Osteoblast (primary cell): ENCODE measurements at regions not wholly inside any gene's neighbourhood (a gene's known extent, or its start where the extent isn't known, plus 50 kb on each side); places are given as distances from the start of the nearest gene placed in this dataset.

Experiments
- DNase-seq: peaks from one replicate; pipeline ENCODE4 v3.0.0; 2011; ENCODE audit warnings: low spot score, mixed read lengths; ENCODE audit not compliant: insufficient read length; ENCODE audit errors: missing footprints
- H2AFZ ChIP-seq: 2 replicates; pipeline ENCODE4 v1.6.0; 2011; ENCODE audit warnings: mild to moderate bottlenecking, low read length
- H3K27ac ChIP-seq: 2 replicates; pipeline ENCODE4 v1.5.1; 2011; ENCODE audit warnings: mild to moderate bottlenecking, low read depth, low read length, moderate library complexity
- H3K27me3 ChIP-seq: 2 replicates; pipeline ENCODE4 v1.6.0; 2012; ENCODE audit warnings: mild to moderate bottlenecking, control low read depth, inconsistent platforms, low read length, moderate library complexity; ENCODE audit not compliant: insufficient read depth
- H3K36me3 ChIP-seq: 2 replicates; pipeline ENCODE4 v1.5.1; 2011; ENCODE audit warnings: mild to moderate bottlenecking, low read length, control low read depth, moderate library complexity; ENCODE audit not compliant: insufficient read depth
- H3K4me1 ChIP-seq: 2 replicates; pipeline ENCODE4 v1.5.1; 2011; ENCODE audit warnings: mild to moderate bottlenecking, low read length, control low read depth, moderate library complexity; ENCODE audit not compliant: insufficient read depth
- H3K4me2 ChIP-seq: 2 replicates; pipeline ENCODE4 v1.6.0; 2011; ENCODE audit warnings: mild to moderate bottlenecking, low read length; ENCODE audit not compliant: insufficient read depth
- H3K4me3 ChIP-seq: fragments of 200-600 bp; sonication (generic); 3 replicates; pipeline ENCODE4 v1.5.1; 2012; ENCODE audit warnings: mild to moderate bottlenecking, low read length, inconsistent platforms; ENCODE audit not compliant: insufficient read depth
- H3K79me2 ChIP-seq: 2 replicates; pipeline ENCODE4 v1.6.0; 2012; ENCODE audit warnings: mild to moderate bottlenecking, low read length, control low read depth, inconsistent platforms; ENCODE audit not compliant: insufficient read depth
- H3K9me3 ChIP-seq: 2 replicates; pipeline ENCODE4 v1.5.1; 2011; ENCODE audit warnings: low read depth, low read length, control low read depth
- H4K20me1 ChIP-seq: 2 replicates; pipeline ENCODE4 v1.6.0; 2012; ENCODE audit warnings: mild to moderate bottlenecking, low read length, control low read depth; ENCODE audit not compliant: insufficient read depth
- TF ChIP-seq, protein P1 (sequence below): IDR thresholded peaks from 2 replicates; pipeline ENCODE4 v1.5.1; 2011; ENCODE audit warnings: mild to moderate bottlenecking, low read depth, low read length, moderate library complexity; ENCODE audit errors: extremely low read depth

DNA sequence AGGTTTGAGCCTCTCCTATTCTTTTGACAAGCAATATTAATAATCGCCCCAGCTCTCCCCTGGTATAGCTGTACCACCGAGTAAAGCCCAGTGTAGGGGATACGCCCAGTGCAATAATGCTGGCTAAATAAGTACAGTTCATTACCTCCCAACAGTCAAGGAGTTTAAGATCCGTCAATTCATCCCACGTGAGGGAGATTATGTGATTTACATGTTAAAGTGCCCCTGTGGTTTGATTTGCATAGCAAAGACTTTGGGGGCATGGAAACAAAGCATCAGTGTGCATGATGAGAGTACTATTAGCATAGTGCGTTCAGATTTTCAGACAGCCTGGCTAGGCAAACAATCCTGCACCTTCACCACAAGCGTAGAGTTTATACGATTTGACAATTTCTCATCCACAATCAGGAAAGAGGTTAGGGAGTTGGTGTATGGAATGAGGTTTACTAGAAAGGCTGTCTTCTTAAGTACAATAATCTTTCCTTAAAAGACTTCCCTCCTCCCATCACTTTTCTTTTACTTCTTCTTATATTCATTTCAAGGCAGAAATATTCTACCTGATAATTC is 754.0 kb downstream of the DIAPH3 start:
- Histone ChIP-seq H3K4me1 (no peaks in the 10 kb centered on the region), H3K4me3 (no peak overlapping the region), H3K27ac (no peak overlapping the region), H3K4me2 (no peak overlapping the region), H4K20me1 (no peaks in the 10 kb centered on the region), H3K79me2 (no peaks in the 10 kb centered on the region), H3K36me3 (no peaks in the 10 kb centered on the region), H3K27me3 (no peaks in the 10 kb centered on the region), H3K9me3 (peaks cover 2% of the 10 kb centered on the region), H2AFZ (no peak overlapping the region)
- TF ChIP-seq, protein P1, sequence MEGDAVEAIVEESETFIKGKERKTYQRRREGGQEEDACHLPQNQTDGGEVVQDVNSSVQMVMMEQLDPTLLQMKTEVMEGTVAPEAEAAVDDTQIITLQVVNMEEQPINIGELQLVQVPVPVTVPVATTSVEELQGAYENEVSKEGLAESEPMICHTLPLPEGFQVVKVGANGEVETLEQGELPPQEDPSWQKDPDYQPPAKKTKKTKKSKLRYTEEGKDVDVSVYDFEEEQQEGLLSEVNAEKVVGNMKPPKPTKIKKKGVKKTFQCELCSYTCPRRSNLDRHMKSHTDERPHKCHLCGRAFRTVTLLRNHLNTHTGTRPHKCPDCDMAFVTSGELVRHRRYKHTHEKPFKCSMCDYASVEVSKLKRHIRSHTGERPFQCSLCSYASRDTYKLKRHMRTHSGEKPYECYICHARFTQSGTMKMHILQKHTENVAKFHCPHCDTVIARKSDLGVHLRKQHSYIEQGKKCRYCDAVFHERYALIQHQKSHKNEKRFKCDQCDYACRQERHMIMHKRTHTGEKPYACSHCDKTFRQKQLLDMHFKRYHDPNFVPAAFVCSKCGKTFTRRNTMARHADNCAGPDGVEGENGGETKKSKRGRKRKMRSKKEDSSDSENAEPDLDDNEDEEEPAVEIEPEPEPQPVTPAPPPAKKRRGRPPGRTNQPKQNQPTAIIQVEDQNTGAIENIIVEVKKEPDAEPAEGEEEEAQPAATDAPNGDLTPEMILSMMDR, result no peak
- no peak for DNase-seq

- no peak for DNase-seq
- no peak overlapping the region for H3K27ac ChIP-seq
- H3K27me3 ChIP-seq, result no peaks in the 10 kb centered on the region
- no peak overlapping the region for H3K4me3 ChIP-seq
- H3K9me3 ChIP-seq, result no peaks in the 10 kb centered on the region
- H3K79me2 ChIP-seq, result no peaks in the 10 kb centered on the region
- H4K20me1 ChIP-seq, result no peaks in the 10 kb centered on the region
- no peaks in the 10 kb centered on the region for H3K36me3 ChIP-seq
- H3K4me2 ChIP-seq, result no peak overlapping the region
- TF ChIP-seq, protein P1, result no peak
- H2AFZ ChIP-seq, result no peak overlapping the region
- no peaks in the 10 kb centered on the region for H3K4me1 ChIP-seq
Measured at GRCh38 chr13:59413126-59413525, 750.6 kb downstream of the DIAPH3 start.

- Histone ChIP-seq H3K4me1 (no peaks in the 10 kb centered on the region), H3K4me2 (no peak overlapping the region), H3K27me3 (no peaks in the 10 kb centered on the region), H3K36me3 (no peaks in the 10 kb centered on the region), H3K9me3 (no peaks in the 10 kb centered on the region), H3K4me3 (no peak overlapping the region), H3K79me2 (no peaks in the 10 kb centered on the region), H3K27ac (no peak overlapping the region), H2AFZ (no peak overlapping the region), H4K20me1 (no peaks in the 10 kb centered on the region)
- TF ChIP-seq, protein P1, result no peak
- no peak for DNase-seq
Measured at GRCh38 chr13:59414006-59414405, 749.7 kb downstream of the DIAPH3 start.

GRCh38 chr13:59415498-59415897 is 748.2 kb downstream of the DIAPH3 start:
- Histone ChIP-seq H4K20me1 (no peaks in the 10 kb centered on the region), H3K4me1 (no peaks in the 10 kb centered on the region), H3K4me3 (no peak overlapping the region), H3K27ac (no peak overlapping the region), H3K36me3 (no peaks in the 10 kb centered on the region), H3K9me3 (no peaks in the 10 kb centered on the region), H3K79me2 (no peaks in the 10 kb centered on the region), H2AFZ (no peak overlapping the region), H3K4me2 (no peak overlapping the region), H3K27me3 (no peaks in the 10 kb centered on the region)
- TF ChIP-seq, protein P1, result no peak
- DNase-seq, result no peak
